ENCODE measurements at regions not wholly inside any gene's neighbourhood (a gene's known extent, or its start where the extent isn't known, plus 50 kb on each side); places are given as distances from the start of the nearest gene placed in this dataset.

DNA sequence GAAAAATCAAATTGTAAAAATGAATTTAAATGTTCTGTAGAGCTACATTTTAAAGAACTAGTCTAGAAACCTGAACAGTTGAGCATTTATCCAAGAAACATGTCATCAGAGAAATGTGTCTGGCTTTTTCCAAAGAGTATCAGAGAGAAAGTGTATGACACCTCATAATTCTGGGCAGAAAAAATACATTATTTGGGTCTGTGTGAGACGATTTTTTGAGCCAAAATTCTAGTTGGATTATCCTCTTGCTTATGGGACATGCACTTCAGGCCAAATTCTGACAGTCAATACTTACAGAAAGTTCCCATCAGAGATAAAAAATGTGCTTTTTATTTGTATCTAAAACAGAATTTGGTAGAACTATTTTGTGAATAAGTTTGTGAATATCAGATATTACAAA is 1242.7 kb downstream of the EPHA7 start:
- no peak for ATAC-seq (ENCODE audit: insufficient number of reproducible peaks, low FRiP score, low read depth)

DNA sequence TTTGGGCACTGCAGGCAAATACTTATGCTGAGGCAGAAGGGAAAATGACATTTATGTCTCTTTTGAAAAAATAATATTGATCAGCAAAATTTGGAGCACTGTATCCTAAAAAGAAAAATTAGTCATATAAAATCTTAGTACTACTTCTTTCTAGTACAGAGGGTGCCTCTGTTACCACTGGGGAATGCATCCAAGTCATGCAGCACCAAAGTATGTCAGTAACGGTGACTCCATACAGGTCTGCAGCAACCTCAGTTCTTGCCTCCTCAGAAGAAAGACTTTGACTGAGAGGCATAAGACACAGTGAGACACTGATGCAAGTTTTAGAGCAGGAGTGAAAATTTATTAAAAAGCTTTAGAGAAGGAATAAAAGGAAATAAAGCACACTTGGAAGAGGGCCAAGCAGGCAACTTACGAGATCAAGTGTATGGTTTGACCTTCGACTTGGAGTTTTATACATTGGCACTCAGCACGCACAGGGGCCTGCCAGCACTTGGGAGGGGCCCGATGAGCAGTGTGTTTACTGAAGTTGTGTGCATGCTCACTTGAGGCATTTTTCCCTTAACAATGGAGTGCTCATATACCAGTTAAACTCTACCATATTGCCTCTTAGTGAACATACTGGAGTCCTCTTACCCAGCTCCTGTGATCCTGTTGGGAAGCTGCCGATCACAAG is 1244.8 kb downstream of the EPHA7 start:
- Histone ChIP-seq H3K36me3 (no peaks in the 10 kb centered on the region), H3K27me3 (replicated peaks; ENCODE audit: insufficient read depth) (no peaks in the 10 kb centered on the region), H3K4me1 (ENCODE audit: control insufficient read depth in 1 of 2, low read depth in 2 of 2) (peaks cover 18 to 20% of the 10 kb centered on the region in 2 donors), H3K9me3 (no peaks in the 10 kb centered on the region), H3K4me3 (no peak overlapping the region), H3K27ac (no peak overlapping the region)
- DNase-seq (ENCODE audit: low spot score), result no peak
- no peak for ATAC-seq (ENCODE audit: insufficient number of reproducible peaks, low FRiP score, low read depth)
- TF ChIP-seq, protein P1, sequence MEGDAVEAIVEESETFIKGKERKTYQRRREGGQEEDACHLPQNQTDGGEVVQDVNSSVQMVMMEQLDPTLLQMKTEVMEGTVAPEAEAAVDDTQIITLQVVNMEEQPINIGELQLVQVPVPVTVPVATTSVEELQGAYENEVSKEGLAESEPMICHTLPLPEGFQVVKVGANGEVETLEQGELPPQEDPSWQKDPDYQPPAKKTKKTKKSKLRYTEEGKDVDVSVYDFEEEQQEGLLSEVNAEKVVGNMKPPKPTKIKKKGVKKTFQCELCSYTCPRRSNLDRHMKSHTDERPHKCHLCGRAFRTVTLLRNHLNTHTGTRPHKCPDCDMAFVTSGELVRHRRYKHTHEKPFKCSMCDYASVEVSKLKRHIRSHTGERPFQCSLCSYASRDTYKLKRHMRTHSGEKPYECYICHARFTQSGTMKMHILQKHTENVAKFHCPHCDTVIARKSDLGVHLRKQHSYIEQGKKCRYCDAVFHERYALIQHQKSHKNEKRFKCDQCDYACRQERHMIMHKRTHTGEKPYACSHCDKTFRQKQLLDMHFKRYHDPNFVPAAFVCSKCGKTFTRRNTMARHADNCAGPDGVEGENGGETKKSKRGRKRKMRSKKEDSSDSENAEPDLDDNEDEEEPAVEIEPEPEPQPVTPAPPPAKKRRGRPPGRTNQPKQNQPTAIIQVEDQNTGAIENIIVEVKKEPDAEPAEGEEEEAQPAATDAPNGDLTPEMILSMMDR (IDR thresholded peaks at IDR 0.05), result no peak

More for the DNA sequence above, 1242.7 kb downstream of the EPHA7 start:
- TF ChIP-seq, protein P1 (IDR thresholded peaks at IDR 0.05), result no peak
- Histone ChIP-seq H3K27ac (no peak overlapping the region), H3K27me3 (replicated peaks; ENCODE audit: insufficient read depth) (no peaks in the 10 kb centered on the region), H3K4me3 (no peak overlapping the region), H3K9me3 (no peaks in the 10 kb centered on the region), H3K36me3 (no peaks in the 10 kb centered on the region), H3K4me1 (ENCODE audit: control insufficient read depth in 1 of 2, low read depth in 2 of 2) (peaks cover 18 to 20% of the 10 kb centered on the region in 2 donors)
- no peak for DNase-seq (ENCODE audit: low spot score)

DNA sequence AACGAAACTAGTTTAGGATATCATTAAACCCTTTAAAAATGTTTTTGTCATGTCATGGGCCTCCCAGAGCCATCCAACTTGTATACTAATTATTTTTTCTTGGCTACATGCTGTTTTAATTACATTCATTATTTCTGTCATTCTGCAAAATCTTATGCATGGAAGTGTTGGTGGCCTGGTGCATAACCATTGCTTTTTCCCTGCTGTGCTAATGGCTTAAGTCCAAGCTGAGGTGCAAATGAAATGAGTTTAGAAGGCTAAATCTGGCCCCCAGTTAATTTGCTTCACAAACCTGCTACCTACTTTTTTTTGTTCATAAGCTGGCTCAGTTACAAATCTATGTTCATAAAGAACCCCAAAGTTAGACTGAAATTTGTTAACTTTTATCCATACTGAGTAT is 1249.9 kb downstream of the EPHA7 start:
- TF ChIP-seq, protein P1 (IDR thresholded peaks at IDR 0.05), result no peak

DNA sequence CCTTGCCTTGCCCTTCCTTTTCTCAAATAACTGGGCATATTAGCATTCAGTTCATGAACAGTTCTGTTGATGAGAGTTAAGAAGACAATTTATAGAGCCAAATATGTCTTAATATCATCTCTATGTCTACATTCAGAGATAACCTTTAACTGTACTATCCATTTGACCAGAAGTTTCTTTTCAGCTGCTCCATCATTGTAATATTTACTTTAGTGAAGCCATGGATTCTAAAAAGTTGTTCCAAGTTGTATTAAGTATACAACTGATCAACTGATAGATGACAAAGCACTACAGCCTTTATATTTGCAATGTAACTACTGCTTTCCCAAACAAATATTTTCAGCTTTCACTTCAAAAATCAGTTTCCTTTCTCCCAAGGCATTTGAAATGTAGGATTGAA is 1252.7 kb downstream of the EPHA7 start:
- Histone ChIP-seq H3K4me1 (ENCODE audit: control insufficient read depth in 1 of 2, low read depth in 2 of 2) (no peaks in the 10 kb centered on the region), H3K27me3 (replicated peaks; ENCODE audit: insufficient read depth) (no peaks in the 10 kb centered on the region), H3K36me3 (no peaks in the 10 kb centered on the region), H3K27ac (no peak overlapping the region), H3K9me3 (no peaks in the 10 kb centered on the region), H3K4me3 (no peak overlapping the region)
- DNase-seq (ENCODE audit: low spot score) (no peak), ATAC-seq (ENCODE audit: insufficient number of reproducible peaks, low FRiP score, low read depth) (no peak)
- TF ChIP-seq, protein P1 (IDR thresholded peaks at IDR 0.05), result no peak

More for the DNA sequence above, 1249.9 kb downstream of the EPHA7 start:
- H3K36me3 ChIP-seq, result no peaks in the 10 kb centered on the region
- H3K4me3 ChIP-seq, result no peak overlapping the region
- H3K4me1 ChIP-seq (ENCODE audit: control insufficient read depth in 1 of 2, low read depth in 2 of 2), result peaks cover 14 to 15% of the 10 kb centered on the region in 2 donors
- H3K27ac ChIP-seq, result no peak overlapping the region
- H3K27me3 ChIP-seq (replicated peaks; ENCODE audit: insufficient read depth), result no peaks in the 10 kb centered on the region
- DNase-seq (ENCODE audit: low spot score) (no peak), ATAC-seq (ENCODE audit: insufficient number of reproducible peaks, low FRiP score, low read depth) (no peak)
- H3K9me3 ChIP-seq, result no peaks in the 10 kb centered on the region

DNA sequence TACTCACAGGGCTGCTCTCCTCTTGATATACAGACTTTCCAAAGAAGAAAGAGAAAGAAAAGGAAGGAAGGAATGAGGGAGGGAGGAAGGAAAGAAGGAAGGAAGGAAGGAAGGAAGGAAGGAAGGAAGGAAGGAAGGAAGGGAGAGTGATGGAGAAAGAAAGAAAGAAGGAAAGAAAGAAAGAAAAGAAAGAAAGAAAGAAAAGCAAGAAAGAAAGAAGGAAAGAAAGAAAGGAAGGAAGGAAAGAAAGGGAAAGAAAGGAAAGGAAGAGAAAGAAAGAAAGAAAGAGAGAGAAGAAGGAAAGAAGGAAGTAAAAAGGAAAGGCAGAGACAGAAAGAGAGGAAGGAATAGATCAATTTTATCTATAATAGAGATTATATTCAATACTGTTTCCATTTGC is 1257.4 kb downstream of the EPHA7 start:
- TF ChIP-seq, protein P1 (IDR thresholded peaks at IDR 0.05), result no peak
- Histone ChIP-seq H3K27me3 (replicated peaks; ENCODE audit: insufficient read depth) (no peaks in the 10 kb centered on the region), H3K9me3 (no peaks in the 10 kb centered on the region), H3K36me3 (no peaks in the 10 kb centered on the region), H3K27ac (no peak overlapping the region), H3K4me3 (no peak overlapping the region), H3K4me1 (ENCODE audit: control insufficient read depth in 1 of 2, low read depth in 2 of 2) (no peaks in the 10 kb centered on the region)
- DNase-seq (ENCODE audit: low spot score), result no peak
- no peak for ATAC-seq (ENCODE audit: insufficient number of reproducible peaks, low FRiP score, low read depth)

All from thoracic aorta (tissue), 2 donors.